Type B pancreatic cell (in vitro differentiated cells): ENCODE measurements at regions not wholly inside any gene's neighbourhood (a gene's known extent, or its start where the extent isn't known, plus 50 kb on each side); places are given as distances from the start of the nearest gene placed in this dataset.

Experiments
- DNase-seq: peaks from one replicate; pipeline ENCODE4 v3.0.0; 2021; ENCODE audit warnings: mixed read lengths; ENCODE audit not compliant: unreplicated experiment; ENCODE audit errors: extremely low spot score
- H3K27ac Mint-ChIP-seq: 2 replicates; pipeline ENCODE4 v1.8.0; 2021; ENCODE audit warnings: mild to moderate bottlenecking, mixed read lengths
- H3K27me3 Mint-ChIP-seq: 2 replicates; pipeline ENCODE4 v1.8.0; 2021; ENCODE audit warnings: mixed read lengths
- H3K36me3 Mint-ChIP-seq: 2 replicates; pipeline ENCODE4 v1.8.0; 2021; ENCODE audit warnings: mixed read lengths
- H3K4me1 Mint-ChIP-seq: one replicate; pipeline ENCODE4 v1.8.0; 2021; ENCODE audit warnings: mixed read lengths; ENCODE audit not compliant: unreplicated experiment
- H3K4me3 Mint-ChIP-seq: 2 replicates; pipeline ENCODE4 v1.8.0; 2021; ENCODE audit warnings: mild to moderate bottlenecking, mixed read lengths
- H3K9me3 Mint-ChIP-seq: 2 replicates; pipeline ENCODE4 v1.8.0; 2021; ENCODE audit warnings: mixed read lengths
- CTCF ChIP-seq: fragments of 200-600 bp; sonication (generic); conservative IDR thresholded peaks from 2 replicates; pipeline ENCODE4 v1.5.0; 2021; ENCODE audit warnings: antibody characterized with exemption, mild to moderate bottlenecking

GRCh38 chr5:89208392-89208791 is 325.4 kb upstream of the MEF2C start:
- no peak for DNase-seq
- TF ChIP-seq CTCF, result no peak
- Mint-ChIP-seq H3K27ac (no peak overlapping the region), H3K4me3 (no peak overlapping the region), H3K36me3 (no peaks in the 10 kb centered on the region), H3K27me3 (no peaks in the 10 kb centered on the region), H3K4me1 (peaks cover 3% of the 10 kb centered on the region), H3K9me3 (peaks cover 3% of the 10 kb centered on the region)

GRCh38 chr5:89204756-89205155 is 321.8 kb upstream of the MEF2C start:
- H3K27me3 Mint-ChIP-seq, result no peaks in the 10 kb centered on the region
- no peak for DNase-seq

GRCh38 chr5:89203611-89204010 is 320.6 kb upstream of the MEF2C start:
- Mint-ChIP-seq H3K4me1 (no peaks in the 10 kb centered on the region), H3K9me3 (peaks cover 5% of the 10 kb centered on the region), H3K36me3 (no peaks in the 10 kb centered on the region), H3K4me3 (no peak overlapping the region), H3K27me3 (no peaks in the 10 kb centered on the region), H3K27ac (no peak overlapping the region)
- no peak for TF ChIP-seq CTCF
- no peak for DNase-seq

More at GRCh38 chr5:89204756-89205155, 321.8 kb upstream of the MEF2C start:
- TF ChIP-seq CTCF, result no peak
- H3K36me3 Mint-ChIP-seq, result no peaks in the 10 kb centered on the region
- H3K4me1 Mint-ChIP-seq, result no peaks in the 10 kb centered on the region
- peaks cover 3% of the 10 kb centered on the region for H3K9me3 Mint-ChIP-seq
- H3K4me3 Mint-ChIP-seq, result no peak overlapping the region
- H3K27ac Mint-ChIP-seq, result no peak overlapping the region

- Mint-ChIP-seq H3K4me3 (no peak overlapping the region), H3K27me3 (no peaks in the 10 kb centered on the region), H3K27ac (no peak overlapping the region), H3K36me3 (no peaks in the 10 kb centered on the region), H3K4me1 (no peaks in the 10 kb centered on the region), H3K9me3 (peaks cover 5% of the 10 kb centered on the region)
- TF ChIP-seq CTCF, result no peak
- no peak for DNase-seq
These were observed 317.9 kb upstream of the MEF2C start for GRCh38 chr5:89200899-89201298.

- no peaks in the 10 kb centered on the region for H3K4me1 Mint-ChIP-seq
- no peaks in the 10 kb centered on the region for H3K27me3 Mint-ChIP-seq
- no peak for TF ChIP-seq CTCF
- no peak for DNase-seq
- H3K36me3 Mint-ChIP-seq, result peaks cover 4% of the 10 kb centered on the region
- H3K4me3 Mint-ChIP-seq, result no peak overlapping the region
- peaks cover 5% of the 10 kb centered on the region for H3K9me3 Mint-ChIP-seq
- no peak overlapping the region for H3K27ac Mint-ChIP-seq
These were observed 316.3 kb upstream of the MEF2C start for GRCh38 chr5:89199306-89199705.

- Mint-ChIP-seq H3K27me3 (no peaks in the 10 kb centered on the region), H3K36me3 (peaks cover 4% of the 10 kb centered on the region), H3K4me3 (no peak overlapping the region), H3K9me3 (no peaks in the 10 kb centered on the region), H3K4me1 (no peaks in the 10 kb centered on the region), H3K27ac (no peak overlapping the region)
- TF ChIP-seq CTCF, result no peak
- DNase-seq, result no peak
These were observed 308.4 kb upstream of the MEF2C start for GRCh38 chr5:89191374-89191773.
